Uterus (tissue), 2 donors: ENCODE measurements at regions not wholly inside any gene's neighbourhood (a gene's known extent, or its start where the extent isn't known, plus 50 kb on each side); places are given as distances from the start of the nearest gene placed in this dataset.

ENCODE experiments used
- CTCF ChIP-seq, 4 experiments: fragments of 200-600 bp in 2 of 4; fragments of 450-650 bp in 2 of 4; sonication (generic) in 2 of 4; IDR thresholded peaks; one replicate each; pipeline ENCODE4 v1.5.1; 2016 to 2019; ENCODE audit warnings: antibody characterized with exemption in 4 of 4, mild to moderate bottlenecking in 2 of 4, moderate library complexity in 1 of 4
- POLR2A ChIP-seq, 2 donors: fragments of 450-650 bp; IDR thresholded peaks; one replicate each; pipeline ENCODE4 v1.6.1; 2016; ENCODE audit warnings: antibody characterized with exemption in 2 of 2, mild to moderate bottlenecking in 1 of 2, moderate library complexity in 1 of 2

GRCh38 chr4:156194896-156195295, 241.2 kb upstream of the CTSO start:
- TF ChIP-seq POLR2A (IDR thresholded peaks at IDR 0.05): no peak
- TF ChIP-seq CTCF (IDR thresholded peaks at IDR 0.05): no peak
